ENCODE measurements at regions not wholly inside any gene's neighbourhood (a gene's known extent, or its start where the extent isn't known, plus 50 kb on each side); places are given as distances from the start of the nearest gene placed in this dataset.

DNA sequence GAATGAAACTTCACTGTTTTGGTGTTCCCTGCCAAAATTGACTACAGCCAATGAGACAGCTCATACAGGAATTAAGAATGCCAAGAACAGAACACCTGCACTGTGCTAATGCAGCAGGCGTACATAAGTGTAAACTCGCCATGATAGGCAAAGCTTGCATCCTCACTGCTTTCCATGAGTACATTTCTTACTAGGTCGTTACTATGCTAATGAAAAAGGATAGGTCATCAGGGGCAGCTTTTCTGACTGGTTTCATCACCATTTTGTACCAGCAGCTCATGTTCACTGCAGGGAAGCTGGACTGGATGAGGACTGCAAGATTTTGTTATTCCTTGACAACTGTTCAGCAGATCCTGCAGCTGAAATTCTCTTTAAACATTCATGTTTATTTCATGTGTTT lies 1383.8 kb downstream of the EFNB2 start:
- no peak for TF ChIP-seq POLR2A (IDR thresholded peaks at IDR 0.05)
- TF ChIP-seq, protein P1, sequence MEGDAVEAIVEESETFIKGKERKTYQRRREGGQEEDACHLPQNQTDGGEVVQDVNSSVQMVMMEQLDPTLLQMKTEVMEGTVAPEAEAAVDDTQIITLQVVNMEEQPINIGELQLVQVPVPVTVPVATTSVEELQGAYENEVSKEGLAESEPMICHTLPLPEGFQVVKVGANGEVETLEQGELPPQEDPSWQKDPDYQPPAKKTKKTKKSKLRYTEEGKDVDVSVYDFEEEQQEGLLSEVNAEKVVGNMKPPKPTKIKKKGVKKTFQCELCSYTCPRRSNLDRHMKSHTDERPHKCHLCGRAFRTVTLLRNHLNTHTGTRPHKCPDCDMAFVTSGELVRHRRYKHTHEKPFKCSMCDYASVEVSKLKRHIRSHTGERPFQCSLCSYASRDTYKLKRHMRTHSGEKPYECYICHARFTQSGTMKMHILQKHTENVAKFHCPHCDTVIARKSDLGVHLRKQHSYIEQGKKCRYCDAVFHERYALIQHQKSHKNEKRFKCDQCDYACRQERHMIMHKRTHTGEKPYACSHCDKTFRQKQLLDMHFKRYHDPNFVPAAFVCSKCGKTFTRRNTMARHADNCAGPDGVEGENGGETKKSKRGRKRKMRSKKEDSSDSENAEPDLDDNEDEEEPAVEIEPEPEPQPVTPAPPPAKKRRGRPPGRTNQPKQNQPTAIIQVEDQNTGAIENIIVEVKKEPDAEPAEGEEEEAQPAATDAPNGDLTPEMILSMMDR (IDR thresholded peaks at IDR 0.05), result no peak
- TF ChIP-seq POLR2AphosphoS5 (IDR thresholded peaks at IDR 0.05; ENCODE audit: insufficient read depth in 1 of 2, low read depth in 1 of 2), result no peak
- Histone ChIP-seq H3K4me1 (no peaks in the 10 kb centered on the region), H3K4me3 (no peak overlapping the region), H3K27ac (no peak overlapping the region), H3K9me3 (no peaks in the 10 kb centered on the region), H3K36me3 (no peaks in the 10 kb centered on the region), H3K27me3 (no peaks in the 10 kb centered on the region)
- intact Hi-C loops (cut with DNase I), result no loop called here
- no peak for DNase-seq (ENCODE audit: extremely low spot score in 2 of 2)

GRCh38 chr13:105147461-105147860 lies 1388.0 kb downstream of the EFNB2 start:
- Histone ChIP-seq H3K27ac (no peak overlapping the region), H3K4me3 (no peak overlapping the region), H3K4me1 (no peaks in the 10 kb centered on the region), H3K27me3 (no peaks in the 10 kb centered on the region), H3K9me3 (no peaks in the 10 kb centered on the region), H3K36me3 (no peaks in the 10 kb centered on the region)
- no peak for DNase-seq (ENCODE audit: extremely low spot score in 2 of 2)
- intact Hi-C loops (cut with DNase I), result no loop called here
- TF ChIP-seq, protein P1 (IDR thresholded peaks at IDR 0.05), result no peak
- TF ChIP-seq POLR2A (IDR thresholded peaks at IDR 0.05), result no peak
- TF ChIP-seq POLR2AphosphoS5 (IDR thresholded peaks at IDR 0.05; ENCODE audit: insufficient read depth in 1 of 2, low read depth in 1 of 2), result no peak

DNA sequence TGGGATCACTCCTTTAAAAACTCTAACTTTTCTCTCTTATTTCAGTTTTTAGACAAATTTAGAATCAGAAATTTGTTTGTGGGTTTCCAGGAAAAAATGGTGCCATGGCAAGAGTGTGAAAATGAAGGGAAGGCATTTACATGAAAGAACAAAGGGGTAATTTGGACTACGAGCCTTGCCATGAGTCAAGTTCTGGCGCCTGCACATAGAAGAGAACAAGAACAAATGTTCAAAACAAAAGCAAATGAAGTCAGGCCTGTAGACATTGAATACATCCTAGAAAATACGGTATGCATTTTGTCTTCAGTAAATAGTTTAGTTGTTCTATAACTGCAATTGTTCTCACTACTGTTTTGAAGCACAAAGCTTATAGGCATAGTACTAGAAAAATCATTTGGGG lies 1390.5 kb downstream of the EFNB2 start:
- H3K4me1 ChIP-seq, result no peaks in the 10 kb centered on the region
- DNase-seq (ENCODE audit: extremely low spot score in 2 of 2), result no peak
- no peaks in the 10 kb centered on the region for H3K36me3 ChIP-seq
- no peaks in the 10 kb centered on the region for H3K27me3 ChIP-seq
- H3K9me3 ChIP-seq, result no peaks in the 10 kb centered on the region
- no peak overlapping the region for H3K27ac ChIP-seq
- intact Hi-C loops (cut with DNase I), result no loop called here
- no peak for TF ChIP-seq POLR2A (IDR thresholded peaks at IDR 0.05)
- TF ChIP-seq, protein P1 (IDR thresholded peaks at IDR 0.05), result no peak
- TF ChIP-seq POLR2AphosphoS5 (IDR thresholded peaks at IDR 0.05; ENCODE audit: insufficient read depth in 1 of 2, low read depth in 1 of 2), result no peak
- H3K4me3 ChIP-seq, result no peak overlapping the region

DNA sequence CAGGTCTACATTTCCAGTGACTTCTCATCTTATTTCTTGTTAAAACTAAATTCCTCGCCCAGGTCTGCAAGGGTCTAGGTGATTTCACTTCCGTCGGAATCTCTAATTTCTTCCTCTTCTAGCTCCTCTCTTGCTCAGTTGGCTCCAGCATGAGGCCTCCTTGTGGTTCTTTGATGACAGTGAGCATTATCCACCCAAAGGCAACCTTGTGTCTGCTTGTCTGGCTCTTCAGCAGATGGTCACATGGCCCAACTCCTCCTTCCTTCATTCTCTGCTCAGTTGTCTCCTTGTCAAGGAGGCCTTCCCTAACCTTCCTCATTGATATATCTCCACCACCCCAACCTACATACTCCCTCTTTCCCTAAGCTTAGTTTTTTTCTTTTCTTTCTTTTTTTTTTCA lies 1391.4 kb downstream of the EFNB2 start:
- H3K27ac ChIP-seq, result no peak overlapping the region
- no peak for DNase-seq (ENCODE audit: extremely low spot score in 2 of 2)
- no peaks in the 10 kb centered on the region for H3K27me3 ChIP-seq
- no peak overlapping the region for H3K4me3 ChIP-seq
- TF ChIP-seq, protein P1 (IDR thresholded peaks at IDR 0.05), result no peak
- TF ChIP-seq POLR2A (IDR thresholded peaks at IDR 0.05) (no peak), POLR2AphosphoS5 (IDR thresholded peaks at IDR 0.05; ENCODE audit: insufficient read depth in 1 of 2, low read depth in 1 of 2) (no peak)
- H3K4me1 ChIP-seq, result no peaks in the 10 kb centered on the region
- H3K9me3 ChIP-seq, result no peaks in the 10 kb centered on the region
- intact Hi-C loops (cut with DNase I), result no loop called here
- H3K36me3 ChIP-seq, result no peaks in the 10 kb centered on the region

- H3K9me3 ChIP-seq, result no peaks in the 10 kb centered on the region
- intact Hi-C loops (cut with DNase I), result no loop called here
- H3K36me3 ChIP-seq, result no peaks in the 10 kb centered on the region
- H3K4me3 ChIP-seq, result no peak overlapping the region
- DNase-seq (ENCODE audit: extremely low spot score in 2 of 2), result no peak
- no peak for TF ChIP-seq POLR2A (IDR thresholded peaks at IDR 0.05)
- no peak for TF ChIP-seq POLR2AphosphoS5 (IDR thresholded peaks at IDR 0.05; ENCODE audit: insufficient read depth in 1 of 2, low read depth in 1 of 2)
- TF ChIP-seq, protein P1 (IDR thresholded peaks at IDR 0.05), result no peak
- no peaks in the 10 kb centered on the region for H3K4me1 ChIP-seq
- H3K27ac ChIP-seq, result no peak overlapping the region
- H3K27me3 ChIP-seq, result no peaks in the 10 kb centered on the region
Observed at GRCh38 chr13:105142556-105142955, 1392.9 kb downstream of the EFNB2 start.

Measured in vagina (tissue), 2 donors.